Superior temporal gyrus (tissue), 1 donor: ENCODE measurements at regions not wholly inside any gene's neighbourhood (a gene's known extent, or its start where the extent isn't known, plus 50 kb on each side); places are given as distances from the start of the nearest gene placed in this dataset.

Source experiments
- DNase-seq: peaks from one replicate; pipeline ENCODE4 v3.0.0-alpha.2; 2016; ENCODE audit errors: extremely low spot score

DNA sequence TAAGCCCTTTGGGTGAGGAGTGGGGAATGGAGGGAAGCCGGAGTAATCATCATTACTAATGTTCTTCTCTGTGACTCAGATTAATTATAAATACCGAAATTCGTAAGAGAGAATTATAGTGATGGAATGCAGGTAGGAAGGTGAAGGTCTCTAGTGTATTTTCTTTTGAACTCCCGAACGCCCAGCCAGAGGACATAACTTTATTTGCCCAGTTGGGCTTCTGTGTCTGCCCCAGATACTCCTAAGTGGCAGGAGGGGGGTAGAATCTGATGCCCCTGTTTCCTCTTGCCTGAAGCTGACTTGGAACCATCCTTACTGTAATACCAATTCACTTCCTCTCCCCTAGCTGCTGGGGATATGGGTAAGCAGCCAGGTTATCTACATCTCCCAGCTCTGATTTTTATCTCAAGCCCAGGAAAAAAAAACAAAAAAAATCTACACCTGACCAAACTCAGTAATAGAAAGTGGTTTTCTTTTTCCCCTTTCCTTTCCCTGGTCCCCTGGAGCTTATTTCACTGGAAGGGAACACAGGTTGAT is 84.4 kb upstream of the CISTR start:
- DNase-seq: no peak

DNA sequence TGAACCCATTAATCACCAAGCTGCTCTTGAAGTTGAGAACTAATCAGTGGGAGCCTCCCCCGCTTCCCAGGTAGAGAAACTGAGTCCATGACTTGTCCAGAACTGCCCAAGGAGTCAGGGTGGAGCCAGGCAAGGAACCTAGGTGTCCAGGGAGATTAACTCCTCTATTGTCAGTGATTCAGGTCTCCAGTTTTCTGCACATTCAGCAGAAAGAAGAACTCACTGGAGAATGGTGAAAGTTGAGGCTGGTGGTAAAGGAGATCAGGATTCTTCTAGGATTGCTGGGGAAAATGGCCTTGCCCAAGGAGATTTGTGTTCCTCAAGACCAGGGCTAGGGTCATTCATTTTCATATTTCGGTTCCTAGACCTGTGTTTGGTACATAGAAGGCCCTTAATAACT is 87.2 kb upstream of the CISTR start:
- DNase-seq: no peak

DNA sequence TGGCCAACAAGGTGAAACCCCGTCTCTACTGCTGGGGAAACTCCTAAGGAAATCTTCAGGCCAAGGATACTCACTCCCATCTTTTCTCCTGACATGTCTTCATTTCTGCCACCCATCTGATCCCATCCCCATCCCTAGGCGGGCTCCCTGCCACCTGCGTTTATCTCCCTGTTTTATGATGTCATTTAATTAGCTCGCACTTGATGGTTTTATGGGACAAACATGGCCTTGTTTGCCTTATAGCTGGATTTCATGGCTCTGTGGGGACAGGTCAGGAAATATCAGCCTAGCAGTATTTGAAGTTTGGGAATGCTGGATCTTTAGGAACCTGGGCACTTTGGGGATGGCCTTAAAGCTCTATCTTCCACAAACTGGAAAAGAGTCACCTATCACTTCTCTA is 88.5 kb upstream of the CISTR start:
- no peak for DNase-seq

DNA sequence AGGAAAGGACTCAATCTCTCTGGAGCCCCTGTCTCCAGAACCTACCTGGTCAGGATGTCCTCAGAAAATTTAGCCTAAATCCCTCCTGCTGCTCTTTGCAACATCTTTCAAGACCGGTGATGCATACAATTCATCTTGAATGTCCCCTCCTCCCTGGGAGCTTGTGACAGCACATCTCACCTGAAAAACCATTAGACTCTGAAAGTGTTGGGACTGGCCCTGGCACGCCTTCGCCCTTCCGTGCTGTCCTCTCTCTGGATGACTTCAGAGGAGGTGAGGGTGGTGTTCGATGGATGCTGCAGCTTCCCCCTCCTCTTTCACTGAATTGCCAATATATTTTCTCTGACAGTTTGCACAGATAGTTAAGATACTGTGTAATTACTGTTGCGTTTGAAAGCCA is 90.9 kb upstream of the CISTR start:
- DNase-seq: no peak

DNA sequence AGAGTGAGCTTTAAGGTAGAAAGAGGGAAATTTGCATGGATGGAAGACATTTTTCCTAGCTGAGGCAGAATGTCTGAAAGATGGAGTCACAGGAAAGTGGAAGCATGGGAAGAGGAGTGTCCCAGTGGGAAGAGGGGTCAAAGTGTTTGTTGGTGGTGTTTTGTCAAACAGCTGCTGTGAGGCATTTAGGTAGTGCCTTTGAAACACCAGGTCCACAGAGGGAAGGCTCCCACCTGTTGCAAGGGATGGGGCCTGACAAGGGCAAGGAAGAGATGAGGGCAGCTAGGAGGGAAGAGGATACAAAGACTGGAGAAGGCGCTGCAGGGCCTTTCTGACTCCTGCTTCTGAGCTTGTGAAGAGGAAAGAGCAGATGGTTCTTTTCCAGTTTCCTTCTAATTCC is 91.8 kb upstream of the CISTR start:
- no peak for DNase-seq

DNA sequence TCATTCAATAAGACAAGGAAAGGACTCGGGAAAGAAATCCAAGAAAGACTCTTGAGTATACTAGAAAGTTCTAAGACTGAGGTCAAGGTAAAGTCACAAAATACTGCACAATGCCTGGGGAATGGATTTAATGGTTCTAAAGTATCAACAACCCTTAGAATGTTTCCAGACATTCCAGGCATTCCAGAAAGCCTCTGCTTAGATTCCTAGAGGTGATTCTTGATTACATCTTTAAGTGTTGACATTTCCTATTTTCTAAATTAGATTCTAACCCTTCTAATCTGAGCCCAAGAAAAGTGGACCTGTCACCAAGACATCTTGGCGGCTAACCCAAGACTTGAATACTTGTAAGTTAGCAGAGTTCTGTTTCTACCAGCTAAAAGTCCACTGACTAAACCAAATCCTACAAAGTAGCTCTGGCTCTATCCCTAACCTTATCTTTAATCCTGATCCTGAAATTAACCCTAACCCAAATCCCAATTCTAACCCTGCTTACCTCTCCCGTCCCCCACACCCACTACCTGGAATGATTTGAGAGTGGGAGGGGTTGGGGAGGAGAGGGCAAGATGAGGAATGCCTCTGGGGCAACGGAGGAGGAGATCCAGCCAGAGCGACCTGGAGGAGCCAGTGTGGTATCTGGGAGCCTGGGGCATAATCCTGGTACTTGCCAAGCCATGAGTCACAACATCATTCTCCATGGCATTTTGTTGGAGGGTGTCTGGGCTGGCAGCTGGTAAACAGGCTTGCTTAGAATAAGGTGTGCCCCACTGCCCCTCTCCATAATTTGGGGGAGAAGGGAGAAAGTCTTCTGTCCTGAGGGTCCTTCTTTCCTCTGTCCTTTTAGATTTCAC is 93.4 kb upstream of the HOXC13 start:
- no peak for DNase-seq

DNA sequence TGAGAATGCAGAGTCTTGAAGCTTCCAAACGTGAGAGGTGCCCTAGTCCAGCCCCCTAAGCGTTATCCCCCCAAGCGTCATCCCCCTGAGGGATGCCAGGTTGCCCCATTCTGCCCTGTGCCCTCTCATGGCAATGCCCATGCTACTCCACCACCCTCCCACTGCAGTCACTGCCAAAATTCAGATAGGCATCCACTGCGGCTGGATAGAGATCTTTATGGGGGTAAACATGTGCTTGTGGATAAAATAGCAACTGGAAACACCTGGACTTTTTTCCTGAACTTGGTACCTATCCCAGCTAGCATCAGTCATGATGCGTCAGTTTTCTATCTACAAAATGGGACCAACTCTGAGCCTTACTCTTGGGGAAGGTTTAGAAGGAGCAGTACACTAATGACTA is 92.7 kb upstream of the HOXC13 start:
- DNase-seq: no peak

DNA sequence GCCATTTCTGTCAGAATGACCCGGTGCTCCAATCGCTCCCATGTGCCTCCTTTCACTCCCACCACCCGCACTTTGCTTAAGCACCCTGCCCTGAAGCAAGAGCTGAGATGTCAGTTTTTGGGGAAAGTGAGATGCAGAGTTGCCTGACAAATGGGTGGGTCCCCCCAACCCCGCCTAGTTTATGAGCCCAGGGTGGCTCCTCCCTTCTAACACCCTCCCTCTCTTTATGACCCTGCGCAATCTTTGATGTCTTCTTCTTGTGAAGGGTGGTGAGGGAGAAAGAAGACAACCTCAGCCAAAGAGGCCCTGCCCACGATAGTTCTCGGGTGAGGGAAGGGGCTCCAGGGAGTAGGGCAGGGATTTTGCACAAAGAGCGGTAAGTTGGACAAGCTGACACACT is 89.5 kb upstream of the HOXC13 start:
- DNase-seq: no peak

DNA sequence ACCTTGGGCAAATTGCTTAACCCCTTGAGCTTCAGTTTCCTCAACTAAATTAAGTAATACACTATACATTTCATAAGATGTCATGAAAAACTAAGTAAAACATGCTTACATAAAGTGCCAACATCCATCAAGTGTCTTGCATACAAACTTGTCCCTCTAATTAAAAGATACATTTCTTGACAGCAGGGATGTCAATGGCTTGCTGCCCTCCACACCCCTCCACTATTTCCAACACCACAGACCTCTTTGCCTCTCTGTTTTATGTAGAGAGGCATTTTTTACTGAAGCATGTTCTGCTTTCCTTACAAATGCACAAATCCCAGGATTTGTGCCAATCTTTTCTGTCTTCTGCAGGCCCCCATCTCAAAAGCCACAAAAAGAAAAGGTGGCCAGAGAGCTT is 89.0 kb upstream of the HOXC13 start:
- no peak for DNase-seq

DNA sequence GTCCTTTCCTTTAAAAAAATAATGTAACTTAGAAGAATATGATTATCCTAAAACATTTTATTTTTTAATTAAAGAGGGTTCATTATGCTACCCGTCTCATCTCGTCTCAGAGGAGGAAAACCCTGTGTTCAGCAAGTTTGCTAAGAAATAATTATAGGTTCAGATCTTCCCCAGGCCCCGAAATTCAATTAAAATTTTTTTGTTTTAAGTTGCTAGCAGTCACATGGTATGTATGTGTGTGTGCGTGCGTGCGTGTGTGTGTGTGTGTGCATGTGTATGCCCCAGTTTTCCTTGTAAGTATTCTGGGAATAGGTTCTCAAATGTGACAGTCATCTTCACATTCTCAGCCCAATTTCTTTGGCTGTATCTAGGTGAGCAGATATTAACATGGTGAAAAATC is 86.6 kb upstream of the HOXC13 start:
- DNase-seq: no peak

DNA sequence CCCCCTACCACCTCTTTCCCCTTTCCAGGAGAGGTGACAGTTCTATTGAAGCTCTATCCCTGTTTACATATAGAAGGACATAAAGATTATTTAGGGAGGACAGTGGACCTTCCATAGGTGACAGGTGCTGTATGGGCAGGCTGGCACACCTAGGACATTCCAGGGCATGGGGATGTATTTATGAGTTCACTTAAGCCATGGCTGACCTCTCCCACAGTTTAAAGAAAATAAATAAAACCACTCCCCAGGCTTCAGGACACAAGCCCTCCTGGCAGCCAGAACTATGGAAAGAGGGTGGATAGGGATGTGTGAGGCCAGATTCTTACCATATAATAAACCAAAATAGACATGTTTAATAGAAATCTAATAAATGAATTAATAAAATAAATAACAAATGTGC is 85.6 kb upstream of the HOXC13 start:
- no peak for DNase-seq

DNA sequence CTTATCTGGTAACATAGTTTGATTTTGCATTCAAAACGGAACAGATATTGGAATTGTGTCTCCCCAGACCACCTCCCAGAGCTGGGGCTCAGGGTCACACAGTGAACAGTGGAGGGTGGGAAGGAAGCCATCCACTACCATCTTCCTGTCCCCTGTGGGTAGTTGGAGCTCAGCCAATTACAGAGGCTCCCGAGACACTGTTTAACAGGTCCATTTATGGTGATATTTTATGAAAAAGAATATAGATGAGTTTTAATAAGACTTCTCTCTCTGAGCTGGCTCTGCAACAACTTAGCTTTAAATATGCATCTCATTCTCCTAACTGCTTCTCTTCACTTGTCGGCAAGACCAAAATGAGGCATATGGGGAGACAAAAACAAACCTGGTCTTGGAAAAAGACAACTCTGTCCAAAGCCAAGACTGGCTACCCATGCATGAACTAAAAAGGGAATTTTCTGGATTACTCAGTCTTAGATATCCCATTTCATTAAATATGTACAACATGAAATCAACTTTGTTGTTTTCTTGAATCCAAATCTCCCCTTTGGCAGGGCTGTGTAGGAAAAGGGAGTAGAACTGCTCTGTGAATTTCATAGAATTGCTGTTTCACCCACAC is 83.8 kb upstream of the HOXC13 start:
- DNase-seq: peak; percentile 12

DNA sequence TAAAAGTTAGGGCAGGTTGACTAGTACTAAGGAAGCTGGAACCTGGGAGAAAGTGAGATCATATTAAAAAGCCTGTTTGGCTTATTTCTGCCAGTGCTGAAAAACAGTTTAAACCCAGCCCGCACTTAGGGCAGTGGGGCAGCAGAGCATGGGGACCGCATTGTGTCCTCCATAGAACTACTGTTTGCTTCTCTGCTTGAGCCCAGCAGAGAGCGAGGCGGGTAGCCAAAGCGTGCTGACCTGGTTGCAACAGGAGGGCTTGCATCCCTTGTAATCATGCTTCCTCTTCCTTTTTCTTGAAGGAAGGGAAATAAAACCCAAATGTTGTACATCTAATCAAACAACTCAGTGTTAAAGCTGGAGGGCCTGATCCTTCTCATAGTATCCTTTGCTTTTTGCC is 82.5 kb upstream of the HOXC13 start:
- no peak for DNase-seq

DNA sequence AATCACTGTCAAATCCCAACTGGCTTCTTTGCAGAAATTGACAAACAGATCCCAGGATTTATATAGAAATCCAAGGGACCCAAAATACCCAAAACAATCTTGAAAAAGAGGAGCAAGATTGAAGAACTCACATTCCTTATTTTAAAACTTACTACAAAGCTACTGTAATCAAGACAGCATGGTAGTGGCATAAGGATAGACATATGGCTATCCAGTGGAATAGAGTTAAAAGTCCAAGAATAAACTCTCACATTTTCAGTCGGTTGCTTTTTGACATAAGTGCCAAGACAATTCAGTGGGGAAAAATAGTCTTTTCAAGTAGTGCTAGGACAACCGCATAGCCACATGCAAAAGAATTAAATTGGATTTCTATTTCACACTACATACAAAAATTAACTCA is 81.0 kb upstream of the HOXC13 start:
- peak; percentile 10 for DNase-seq

DNA sequence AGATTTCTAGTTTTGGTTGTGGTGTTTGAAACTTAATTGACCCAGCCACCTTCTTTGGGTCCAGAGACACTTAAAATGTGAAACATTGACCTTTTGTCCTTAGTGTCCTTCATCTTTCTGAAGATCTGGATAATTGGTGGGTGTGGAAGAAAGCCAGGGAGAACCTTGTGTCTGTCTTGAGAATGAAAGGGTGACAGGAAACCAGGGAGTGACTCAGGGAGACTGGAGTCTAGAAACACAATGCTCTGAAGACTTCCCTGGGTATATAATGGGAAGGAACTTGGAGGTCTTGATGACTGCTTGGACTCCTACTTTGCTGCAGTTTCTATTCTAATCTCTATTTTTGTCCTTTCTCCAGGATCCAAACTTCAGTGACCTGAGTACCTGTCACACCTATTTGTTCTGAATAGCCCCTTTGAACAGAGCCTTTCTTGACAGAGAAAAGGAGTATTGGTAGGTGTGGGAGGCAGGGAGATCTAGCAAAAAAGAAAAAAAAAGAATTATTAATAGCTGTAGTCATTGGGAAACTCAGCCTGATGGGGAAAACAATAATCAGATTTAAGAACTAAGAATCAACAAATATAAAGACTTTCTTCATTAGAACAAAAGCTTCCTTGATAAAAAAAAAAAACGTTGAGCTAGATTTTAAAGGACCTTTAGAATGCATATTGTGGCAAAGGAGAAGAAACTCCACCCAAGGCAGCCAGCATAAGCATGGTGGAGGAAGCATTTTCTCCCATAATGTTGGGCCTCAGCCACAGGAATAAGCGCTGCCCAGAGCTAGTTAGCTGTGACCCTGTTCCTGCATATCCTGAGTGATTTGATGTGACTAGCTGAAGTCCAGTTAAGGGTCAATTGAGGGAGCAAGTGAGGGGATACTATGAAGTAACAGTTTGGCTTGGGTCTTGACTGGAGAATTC is 77.9 kb upstream of the HOXC13 start:
- no peak for DNase-seq

DNA sequence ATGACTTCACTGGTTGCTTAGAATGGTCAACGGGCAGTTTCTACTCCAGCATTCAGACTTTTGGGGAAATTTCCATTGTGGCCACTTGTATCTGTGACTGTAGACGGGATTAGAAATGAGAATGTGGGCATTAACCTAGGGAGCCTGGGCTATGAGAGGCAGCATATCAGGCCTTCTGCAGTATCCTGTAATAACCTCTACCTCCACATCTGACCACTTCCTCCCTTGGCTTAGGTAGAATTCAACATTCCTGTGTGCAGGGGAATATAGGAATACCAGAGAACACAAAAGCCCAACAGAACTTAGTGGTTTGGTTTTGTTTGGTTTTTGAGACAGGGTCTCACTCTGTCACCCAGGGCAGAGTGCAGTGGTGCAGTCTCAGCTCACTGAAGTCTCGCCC is 76.4 kb upstream of the HOXC13 start:
- DNase-seq: no peak

DNA sequence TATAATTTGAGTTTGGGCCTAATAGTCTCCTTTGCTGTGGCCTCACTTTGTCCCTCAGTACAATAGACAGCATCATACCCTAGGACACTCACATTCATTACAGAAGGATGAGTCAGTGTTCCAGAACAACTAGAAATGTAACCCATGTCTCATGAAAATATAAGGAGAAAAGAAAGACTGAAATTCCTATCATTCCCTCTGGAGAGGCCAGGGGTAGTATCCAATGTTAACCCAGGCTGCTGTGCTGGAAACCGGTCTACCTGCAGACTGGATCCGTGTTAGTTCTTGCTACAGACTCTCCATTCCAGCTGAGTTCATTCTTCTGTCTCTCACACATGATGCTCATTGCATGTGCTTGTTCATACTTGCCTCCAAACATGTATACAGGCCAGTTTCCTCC is 75.8 kb upstream of the HOXC13 start:
- DNase-seq: no peak

DNA sequence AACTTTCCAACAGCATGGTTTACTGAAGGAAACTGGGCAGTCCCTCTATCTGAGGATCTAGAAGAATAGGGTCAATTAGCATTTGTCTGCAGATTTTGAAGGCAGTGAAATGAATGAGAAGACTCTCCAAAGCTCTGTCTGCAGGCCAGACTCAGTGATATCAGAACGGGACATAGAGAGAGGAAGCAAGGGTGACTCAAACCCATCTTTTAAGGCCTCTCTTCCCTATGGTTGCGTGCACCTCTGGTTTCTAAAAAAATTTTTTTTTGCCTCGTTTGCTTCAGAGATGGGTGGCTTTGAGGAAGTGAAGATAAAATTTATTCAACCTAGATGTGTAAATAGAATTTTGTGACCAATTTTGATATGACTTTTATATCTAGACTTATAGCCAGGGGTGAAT is 71.9 kb upstream of the HOXC13 start:
- no peak for DNase-seq

DNA sequence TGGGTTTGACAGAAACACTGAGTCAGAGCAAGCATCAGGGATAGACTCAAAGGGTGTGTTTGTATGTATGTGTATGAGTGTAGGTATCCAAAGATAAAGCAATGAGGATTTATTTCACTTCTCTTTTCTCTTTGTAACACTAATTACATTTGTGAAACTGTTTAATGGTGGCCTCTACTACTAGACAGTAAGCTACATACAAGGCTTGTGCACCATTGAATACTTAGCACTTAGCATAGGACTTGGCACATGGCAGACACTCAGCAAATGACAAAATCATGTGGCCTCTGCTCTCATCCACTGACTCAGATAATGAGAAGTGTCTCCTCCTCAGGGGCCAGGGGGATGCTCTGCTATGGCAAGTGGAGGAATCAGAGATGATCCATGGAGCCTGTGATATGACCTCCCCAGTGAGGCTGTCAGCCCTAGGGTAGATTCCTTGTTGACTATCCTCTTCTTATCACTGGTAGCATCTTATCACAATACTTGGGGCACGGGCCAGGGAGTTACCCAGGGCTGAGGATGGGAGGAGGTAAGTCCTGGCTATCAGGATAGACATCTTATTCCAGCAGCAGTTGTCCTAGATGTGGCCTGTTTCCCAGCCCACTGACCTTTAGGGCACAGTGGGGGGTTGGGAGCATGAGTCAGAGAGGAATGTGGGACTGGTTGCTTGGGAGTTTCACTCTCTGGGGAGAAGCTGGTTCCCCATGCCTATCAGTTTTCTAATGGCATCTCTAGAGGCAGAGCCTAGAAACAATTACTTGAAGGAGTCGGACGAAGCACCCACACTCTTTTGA is 71.2 kb upstream of the HOXC13 start:
- DNase-seq: no peak

DNA sequence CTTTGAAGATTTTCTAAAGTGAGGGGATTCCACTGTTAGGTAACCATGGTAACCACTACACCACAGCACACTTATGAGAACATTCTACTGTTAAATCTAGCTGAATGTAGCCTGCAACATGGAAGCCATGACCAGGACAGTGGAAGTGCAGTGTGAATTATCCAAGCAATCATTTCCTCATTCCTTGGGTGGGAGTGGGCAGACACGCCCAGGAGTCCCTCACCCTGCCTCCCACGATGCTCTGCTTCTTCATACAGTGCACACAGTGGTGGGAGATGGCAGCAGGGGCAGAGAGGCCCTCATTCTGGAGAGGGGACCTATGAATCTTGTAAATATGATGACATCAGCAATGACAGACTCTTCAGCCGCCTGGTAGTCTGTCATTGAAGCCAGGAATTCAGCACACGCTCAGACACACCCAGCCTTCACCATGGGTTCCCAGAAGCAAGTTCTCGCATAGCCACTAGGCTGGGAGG is 70.1 kb upstream of the HOXC13 start:
- no peak for DNase-seq

DNA sequence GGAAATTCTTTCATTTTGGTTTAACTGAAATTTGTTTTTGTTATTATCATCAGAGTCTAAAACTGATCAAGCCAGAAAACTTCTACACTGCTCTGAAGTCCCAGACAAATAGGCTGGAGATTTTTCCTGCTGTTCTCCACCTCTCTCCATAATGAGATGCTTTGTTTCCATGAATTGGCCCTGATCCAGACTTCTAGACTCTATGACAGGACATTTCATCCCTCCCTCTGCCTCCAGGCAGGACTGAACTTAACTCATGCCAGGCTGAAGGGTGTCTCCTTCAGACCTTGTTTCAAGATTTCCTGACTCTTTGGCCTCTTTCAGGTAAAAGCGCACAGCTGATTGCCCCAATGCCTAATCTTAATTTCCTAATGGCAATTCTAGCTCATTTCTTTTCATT is 69.1 kb upstream of the HOXC13 start:
- peak; percentile 40 for DNase-seq
